SK-N-SH (cell line): ENCODE measurements at regions not wholly inside any gene's neighbourhood (a gene's known extent, or its start where the extent isn't known, plus 50 kb on each side); places are given as distances from the start of the nearest gene placed in this dataset.

Source experiments
- EP300 ChIP-seq, 2 experiments: IDR thresholded peaks; 2 replicates each; pipeline versions ENCODE4 v1.4.0 to v1.6.1; 2012; ENCODE audit warnings: borderline replicate concordance in 1 of 2, low read depth in 1 of 2, low read length in 1 of 2
- GABPA ChIP-seq: IDR thresholded peaks from 2 replicates; pipeline ENCODE4 v1.4.0; 2012; ENCODE audit warnings: low read depth, mild to moderate bottlenecking
- SMC3 ChIP-seq: IDR thresholded peaks from 2 replicates; pipeline ENCODE4 v1.6.1; 2012; ENCODE audit warnings: low read depth, low read length, improper control_type of control experiment
- TF ChIP-seq, protein P1 (sequence below): fragments of 200-600 bp; sonication (generic); IDR thresholded peaks from 2 replicates; pipeline ENCODE4 v1.6.1; 2017; ENCODE audit warnings: antibody characterized with exemption, mild to moderate bottlenecking, moderate library complexity
- TF ChIP-seq, protein P2 (sequence below): IDR thresholded peaks from 2 replicates; pipeline ENCODE4 v1.6.1; 2012; ENCODE audit warnings: mild to moderate bottlenecking, low read depth, low read length, moderate library complexity
- TF ChIP-seq, protein P3 (sequence below): fragments of 150-350 bp; IDR thresholded peaks from 2 replicates; pipeline ENCODE4 v1.6.1; 2016; ENCODE audit warnings: mild to moderate bottlenecking, low read depth, low read length
- TF ChIP-seq, protein P4 (sequence below): fragments of 150-350 bp; IDR thresholded peaks from 2 replicates; pipeline ENCODE4 v1.6.1; 2017; ENCODE audit warnings: antibody characterized with exemption, low read length, low read depth, borderline replicate concordance
- TF ChIP-seq, protein P5 (sequence below): IDR thresholded peaks from 2 replicates; pipeline ENCODE4 v1.4.0; 2012; ENCODE audit warnings: low read depth, borderline replicate concordance

DNA sequence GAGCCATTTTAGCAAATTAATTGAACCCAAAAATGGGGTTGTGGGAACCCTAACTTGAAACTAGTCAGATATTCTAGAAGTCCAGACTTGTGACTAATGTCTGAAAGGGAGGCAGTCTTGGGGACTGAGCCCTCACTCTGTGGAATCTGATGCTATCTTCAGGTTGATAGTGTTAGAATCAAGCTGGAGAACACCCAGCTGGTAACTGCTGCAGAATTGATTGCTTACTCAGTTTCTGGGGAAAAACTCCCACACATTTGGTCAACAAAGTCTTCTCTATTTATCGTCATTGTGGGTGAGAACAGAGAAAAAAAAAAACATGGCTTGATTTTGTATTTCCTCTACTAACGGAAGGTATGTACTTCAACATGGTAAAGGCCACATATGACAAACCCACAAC is 1925.8 kb upstream of the CELF4 start:
- TF ChIP-seq, protein P1, sequence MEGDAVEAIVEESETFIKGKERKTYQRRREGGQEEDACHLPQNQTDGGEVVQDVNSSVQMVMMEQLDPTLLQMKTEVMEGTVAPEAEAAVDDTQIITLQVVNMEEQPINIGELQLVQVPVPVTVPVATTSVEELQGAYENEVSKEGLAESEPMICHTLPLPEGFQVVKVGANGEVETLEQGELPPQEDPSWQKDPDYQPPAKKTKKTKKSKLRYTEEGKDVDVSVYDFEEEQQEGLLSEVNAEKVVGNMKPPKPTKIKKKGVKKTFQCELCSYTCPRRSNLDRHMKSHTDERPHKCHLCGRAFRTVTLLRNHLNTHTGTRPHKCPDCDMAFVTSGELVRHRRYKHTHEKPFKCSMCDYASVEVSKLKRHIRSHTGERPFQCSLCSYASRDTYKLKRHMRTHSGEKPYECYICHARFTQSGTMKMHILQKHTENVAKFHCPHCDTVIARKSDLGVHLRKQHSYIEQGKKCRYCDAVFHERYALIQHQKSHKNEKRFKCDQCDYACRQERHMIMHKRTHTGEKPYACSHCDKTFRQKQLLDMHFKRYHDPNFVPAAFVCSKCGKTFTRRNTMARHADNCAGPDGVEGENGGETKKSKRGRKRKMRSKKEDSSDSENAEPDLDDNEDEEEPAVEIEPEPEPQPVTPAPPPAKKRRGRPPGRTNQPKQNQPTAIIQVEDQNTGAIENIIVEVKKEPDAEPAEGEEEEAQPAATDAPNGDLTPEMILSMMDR = no peak
- TF ChIP-seq SMC3 = no peak
- TF ChIP-seq, protein P2, sequence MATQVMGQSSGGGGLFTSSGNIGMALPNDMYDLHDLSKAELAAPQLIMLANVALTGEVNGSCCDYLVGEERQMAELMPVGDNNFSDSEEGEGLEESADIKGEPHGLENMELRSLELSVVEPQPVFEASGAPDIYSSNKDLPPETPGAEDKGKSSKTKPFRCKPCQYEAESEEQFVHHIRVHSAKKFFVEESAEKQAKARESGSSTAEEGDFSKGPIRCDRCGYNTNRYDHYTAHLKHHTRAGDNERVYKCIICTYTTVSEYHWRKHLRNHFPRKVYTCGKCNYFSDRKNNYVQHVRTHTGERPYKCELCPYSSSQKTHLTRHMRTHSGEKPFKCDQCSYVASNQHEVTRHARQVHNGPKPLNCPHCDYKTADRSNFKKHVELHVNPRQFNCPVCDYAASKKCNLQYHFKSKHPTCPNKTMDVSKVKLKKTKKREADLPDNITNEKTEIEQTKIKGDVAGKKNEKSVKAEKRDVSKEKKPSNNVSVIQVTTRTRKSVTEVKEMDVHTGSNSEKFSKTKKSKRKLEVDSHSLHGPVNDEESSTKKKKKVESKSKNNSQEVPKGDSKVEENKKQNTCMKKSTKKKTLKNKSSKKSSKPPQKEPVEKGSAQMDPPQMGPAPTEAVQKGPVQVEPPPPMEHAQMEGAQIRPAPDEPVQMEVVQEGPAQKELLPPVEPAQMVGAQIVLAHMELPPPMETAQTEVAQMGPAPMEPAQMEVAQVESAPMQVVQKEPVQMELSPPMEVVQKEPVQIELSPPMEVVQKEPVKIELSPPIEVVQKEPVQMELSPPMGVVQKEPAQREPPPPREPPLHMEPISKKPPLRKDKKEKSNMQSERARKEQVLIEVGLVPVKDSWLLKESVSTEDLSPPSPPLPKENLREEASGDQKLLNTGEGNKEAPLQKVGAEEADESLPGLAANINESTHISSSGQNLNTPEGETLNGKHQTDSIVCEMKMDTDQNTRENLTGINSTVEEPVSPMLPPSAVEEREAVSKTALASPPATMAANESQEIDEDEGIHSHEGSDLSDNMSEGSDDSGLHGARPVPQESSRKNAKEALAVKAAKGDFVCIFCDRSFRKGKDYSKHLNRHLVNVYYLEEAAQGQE = no peak
- TF ChIP-seq, protein P3, sequence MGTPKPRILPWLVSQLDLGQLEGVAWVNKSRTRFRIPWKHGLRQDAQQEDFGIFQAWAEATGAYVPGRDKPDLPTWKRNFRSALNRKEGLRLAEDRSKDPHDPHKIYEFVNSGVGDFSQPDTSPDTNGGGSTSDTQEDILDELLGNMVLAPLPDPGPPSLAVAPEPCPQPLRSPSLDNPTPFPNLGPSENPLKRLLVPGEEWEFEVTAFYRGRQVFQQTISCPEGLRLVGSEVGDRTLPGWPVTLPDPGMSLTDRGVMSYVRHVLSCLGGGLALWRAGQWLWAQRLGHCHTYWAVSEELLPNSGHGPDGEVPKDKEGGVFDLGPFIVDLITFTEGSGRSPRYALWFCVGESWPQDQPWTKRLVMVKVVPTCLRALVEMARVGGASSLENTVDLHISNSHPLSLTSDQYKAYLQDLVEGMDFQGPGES = no peak
- TF ChIP-seq, protein P4, sequence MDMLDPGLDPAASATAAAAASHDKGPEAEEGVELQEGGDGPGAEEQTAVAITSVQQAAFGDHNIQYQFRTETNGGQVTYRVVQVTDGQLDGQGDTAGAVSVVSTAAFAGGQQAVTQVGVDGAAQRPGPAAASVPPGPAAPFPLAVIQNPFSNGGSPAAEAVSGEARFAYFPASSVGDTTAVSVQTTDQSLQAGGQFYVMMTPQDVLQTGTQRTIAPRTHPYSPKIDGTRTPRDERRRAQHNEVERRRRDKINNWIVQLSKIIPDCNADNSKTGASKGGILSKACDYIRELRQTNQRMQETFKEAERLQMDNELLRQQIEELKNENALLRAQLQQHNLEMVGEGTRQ = no peak
- TF ChIP-seq EP300 (IDR thresholded peaks at IDR 0.05; ENCODE audit: borderline replicate concordance in 1 of 2, low read depth in 1 of 2, low read length in 1 of 2) = no peak
- TF ChIP-seq, protein P5, sequence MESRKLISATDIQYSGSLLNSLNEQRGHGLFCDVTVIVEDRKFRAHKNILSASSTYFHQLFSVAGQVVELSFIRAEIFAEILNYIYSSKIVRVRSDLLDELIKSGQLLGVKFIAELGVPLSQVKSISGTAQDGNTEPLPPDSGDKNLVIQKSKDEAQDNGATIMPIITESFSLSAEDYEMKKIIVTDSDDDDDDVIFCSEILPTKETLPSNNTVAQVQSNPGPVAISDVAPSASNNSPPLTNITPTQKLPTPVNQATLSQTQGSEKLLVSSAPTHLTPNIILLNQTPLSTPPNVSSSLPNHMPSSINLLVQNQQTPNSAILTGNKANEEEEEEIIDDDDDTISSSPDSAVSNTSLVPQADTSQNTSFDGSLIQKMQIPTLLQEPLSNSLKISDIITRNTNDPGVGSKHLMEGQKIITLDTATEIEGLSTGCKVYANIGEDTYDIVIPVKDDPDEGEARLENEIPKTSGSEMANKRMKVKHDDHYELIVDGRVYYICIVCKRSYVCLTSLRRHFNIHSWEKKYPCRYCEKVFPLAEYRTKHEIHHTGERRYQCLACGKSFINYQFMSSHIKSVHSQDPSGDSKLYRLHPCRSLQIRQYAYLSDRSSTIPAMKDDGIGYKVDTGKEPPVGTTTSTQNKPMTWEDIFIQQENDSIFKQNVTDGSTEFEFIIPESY = no peak
- no peak for TF ChIP-seq GABPA
